ENCODE measurements at regions not wholly inside any gene's neighbourhood (a gene's known extent, or its start where the extent isn't known, plus 50 kb on each side); places are given as distances from the start of the nearest gene placed in this dataset.

DNA sequence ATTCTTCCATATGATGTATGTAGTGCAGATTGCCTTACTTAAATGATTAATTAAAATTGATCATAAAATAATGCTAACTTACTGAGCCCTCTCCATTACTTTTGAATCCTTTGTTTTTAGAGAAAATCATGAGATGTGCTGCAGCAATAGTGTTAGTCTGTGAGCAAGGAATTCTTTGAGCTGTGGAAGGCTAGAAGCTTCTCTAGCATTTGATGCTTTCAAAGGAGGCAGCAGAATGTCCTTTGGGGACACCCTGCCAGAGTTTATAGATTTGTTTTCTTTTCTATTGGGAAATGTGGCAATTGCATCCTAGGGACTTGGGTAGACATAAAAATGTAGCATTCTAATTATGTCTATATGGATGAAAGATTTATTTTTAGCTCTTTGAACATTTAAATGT lies 284.1 kb upstream of the SMIM30 start:
- H3K4me1 Mint-ChIP-seq (ENCODE audit: low read depth) = no peaks in the 10 kb centered on the region
- TF ChIP-seq, protein P1, sequence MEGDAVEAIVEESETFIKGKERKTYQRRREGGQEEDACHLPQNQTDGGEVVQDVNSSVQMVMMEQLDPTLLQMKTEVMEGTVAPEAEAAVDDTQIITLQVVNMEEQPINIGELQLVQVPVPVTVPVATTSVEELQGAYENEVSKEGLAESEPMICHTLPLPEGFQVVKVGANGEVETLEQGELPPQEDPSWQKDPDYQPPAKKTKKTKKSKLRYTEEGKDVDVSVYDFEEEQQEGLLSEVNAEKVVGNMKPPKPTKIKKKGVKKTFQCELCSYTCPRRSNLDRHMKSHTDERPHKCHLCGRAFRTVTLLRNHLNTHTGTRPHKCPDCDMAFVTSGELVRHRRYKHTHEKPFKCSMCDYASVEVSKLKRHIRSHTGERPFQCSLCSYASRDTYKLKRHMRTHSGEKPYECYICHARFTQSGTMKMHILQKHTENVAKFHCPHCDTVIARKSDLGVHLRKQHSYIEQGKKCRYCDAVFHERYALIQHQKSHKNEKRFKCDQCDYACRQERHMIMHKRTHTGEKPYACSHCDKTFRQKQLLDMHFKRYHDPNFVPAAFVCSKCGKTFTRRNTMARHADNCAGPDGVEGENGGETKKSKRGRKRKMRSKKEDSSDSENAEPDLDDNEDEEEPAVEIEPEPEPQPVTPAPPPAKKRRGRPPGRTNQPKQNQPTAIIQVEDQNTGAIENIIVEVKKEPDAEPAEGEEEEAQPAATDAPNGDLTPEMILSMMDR (IDR thresholded peaks at IDR 0.05; ENCODE audit: unreplicated experiment) = no peak
- H3K27me3 Mint-ChIP-seq = no peaks in the 10 kb centered on the region
- H3K9me3 Mint-ChIP-seq (ENCODE audit: low read depth) = no peaks in the 10 kb centered on the region
- DNase-seq (ENCODE audit: low spot score, unreplicated experiment) = no peak
- H3K4me3 Mint-ChIP-seq (ENCODE audit: low read depth) = no peak overlapping the region
- no peak overlapping the region for H3K27ac Mint-ChIP-seq
- no peaks in the 10 kb centered on the region for H3K36me3 Mint-ChIP-seq (ENCODE audit: insufficient read depth)

DNA sequence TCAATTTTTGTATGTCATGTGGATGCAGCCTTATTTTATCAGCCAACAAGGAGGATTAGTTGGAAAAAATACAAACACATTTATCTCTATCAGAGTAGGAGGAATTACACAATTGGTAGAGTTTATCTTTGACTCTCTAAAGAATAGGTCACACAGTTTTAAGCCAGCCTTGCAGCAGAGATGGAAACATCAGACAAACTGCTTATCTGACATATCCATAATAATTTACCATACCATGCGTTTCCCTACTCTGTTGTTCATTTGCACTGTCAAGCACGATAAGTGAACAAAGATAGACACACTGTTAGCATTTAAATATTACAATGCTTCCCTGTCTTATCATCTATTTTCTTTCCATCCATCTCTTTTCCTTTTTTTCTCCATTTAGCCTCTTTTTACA lies 283.7 kb upstream of the SMIM30 start:
- H3K4me3 Mint-ChIP-seq (ENCODE audit: low read depth) = no peak overlapping the region
- TF ChIP-seq, protein P1 (IDR thresholded peaks at IDR 0.05; ENCODE audit: unreplicated experiment) = no peak
- no peaks in the 10 kb centered on the region for H3K9me3 Mint-ChIP-seq (ENCODE audit: low read depth)
- no peak overlapping the region for H3K27ac Mint-ChIP-seq
- H3K4me1 Mint-ChIP-seq (ENCODE audit: low read depth) = no peaks in the 10 kb centered on the region
- no peaks in the 10 kb centered on the region for H3K27me3 Mint-ChIP-seq
- no peaks in the 10 kb centered on the region for H3K36me3 Mint-ChIP-seq (ENCODE audit: insufficient read depth)
- DNase-seq (ENCODE audit: low spot score, unreplicated experiment) = no peak

DNA sequence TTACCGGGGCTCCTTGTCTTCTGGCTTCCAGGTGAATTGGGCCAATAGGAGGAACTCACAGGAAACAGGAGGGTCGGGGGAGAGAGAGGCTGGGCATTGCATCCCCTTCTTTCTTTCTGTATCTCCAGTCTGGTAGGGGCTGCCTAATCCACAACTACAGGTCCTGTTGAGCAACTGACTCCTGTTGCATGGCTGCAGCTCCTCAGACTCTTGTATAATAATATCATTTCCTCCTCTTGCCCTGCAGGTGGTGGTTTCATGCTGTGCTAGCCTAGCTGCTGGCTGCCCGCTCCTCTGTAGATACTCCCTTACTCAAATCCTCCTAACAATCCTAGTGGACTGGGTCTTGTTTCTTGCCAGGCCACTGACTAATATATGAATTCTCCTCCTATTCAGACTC lies 276.5 kb upstream of the SMIM30 start:
- H3K9me3 Mint-ChIP-seq (ENCODE audit: low read depth) = peaks cover 6% of the 10 kb centered on the region
- H3K27ac Mint-ChIP-seq = no peak overlapping the region
- DNase-seq (ENCODE audit: low spot score, unreplicated experiment) = no peak

DNA sequence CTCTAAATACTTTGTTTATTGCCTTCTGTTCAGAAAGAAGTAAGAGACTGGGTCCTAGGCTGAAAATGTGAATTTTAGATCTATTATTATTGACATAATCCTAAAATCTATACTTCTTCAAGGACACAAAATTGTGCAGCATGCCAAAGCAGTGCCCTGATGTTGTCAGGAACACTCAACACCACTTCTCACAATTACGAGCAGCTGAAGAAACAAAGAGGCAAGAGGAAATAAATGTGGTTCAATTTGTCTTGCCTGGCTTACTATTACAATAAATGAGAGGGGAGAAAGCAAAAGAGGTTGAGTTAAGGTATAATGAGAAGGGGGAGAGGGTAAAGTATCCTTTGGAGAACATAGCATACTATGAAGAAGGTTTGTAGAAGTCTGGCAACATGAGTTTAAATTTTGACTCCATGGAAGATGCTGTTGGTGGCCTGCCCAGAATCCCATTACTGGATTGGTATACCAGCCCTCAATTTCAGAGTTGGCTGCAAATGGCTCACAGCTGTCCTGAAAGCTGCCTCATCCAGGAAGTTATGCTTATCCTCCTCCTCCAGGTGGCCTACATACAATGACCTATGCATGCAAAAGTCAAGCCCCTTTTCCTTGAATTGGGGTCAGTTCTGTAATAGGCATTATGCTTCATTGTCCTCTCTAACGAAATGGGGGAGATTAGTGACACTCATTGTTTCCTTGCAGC lies 274.6 kb upstream of the SMIM30 start:
- peaks cover 2% of the 10 kb centered on the region for H3K36me3 Mint-ChIP-seq (ENCODE audit: insufficient read depth)
- no peak overlapping the region for H3K4me3 Mint-ChIP-seq (ENCODE audit: low read depth)

More for the DNA sequence above, 276.5 kb upstream of the SMIM30 start:
- no peaks in the 10 kb centered on the region for H3K4me1 Mint-ChIP-seq (ENCODE audit: low read depth)
- no peak overlapping the region for H3K4me3 Mint-ChIP-seq (ENCODE audit: low read depth)
- TF ChIP-seq, protein P1 (IDR thresholded peaks at IDR 0.05; ENCODE audit: unreplicated experiment) = no peak
- no peaks in the 10 kb centered on the region for H3K36me3 Mint-ChIP-seq (ENCODE audit: insufficient read depth)
- H3K27me3 Mint-ChIP-seq = peaks cover 7% of the 10 kb centered on the region

DNA sequence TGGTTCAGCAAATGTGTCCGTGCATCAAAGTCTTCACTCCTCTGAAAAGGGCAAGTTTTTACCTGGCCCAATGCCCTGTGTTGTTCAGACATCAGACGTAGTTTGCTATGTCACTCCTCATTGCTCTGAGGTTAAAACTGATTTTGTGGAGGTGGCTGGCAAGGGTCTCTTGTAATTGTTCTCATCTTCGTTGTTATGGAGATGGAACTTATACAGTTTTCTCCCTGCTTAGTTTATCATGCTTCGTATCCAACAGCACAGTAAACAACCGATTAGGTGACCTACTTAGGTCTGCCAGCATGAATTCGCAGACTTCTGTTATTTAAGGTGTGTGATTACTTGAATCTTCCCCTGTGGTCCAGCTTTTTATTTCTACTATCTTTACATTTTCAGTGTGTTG lies 274.1 kb upstream of the SMIM30 start:
- H3K36me3 Mint-ChIP-seq (ENCODE audit: insufficient read depth) = peaks cover 2% of the 10 kb centered on the region
- peaks cover 7% of the 10 kb centered on the region for H3K27me3 Mint-ChIP-seq
- H3K27ac Mint-ChIP-seq = no peak overlapping the region
- peaks cover 19% of the 10 kb centered on the region for H3K9me3 Mint-ChIP-seq (ENCODE audit: low read depth)
- DNase-seq (ENCODE audit: low spot score, unreplicated experiment) = no peak
- TF ChIP-seq, protein P1 (IDR thresholded peaks at IDR 0.05; ENCODE audit: unreplicated experiment) = no peak
- H3K4me3 Mint-ChIP-seq (ENCODE audit: low read depth) = no peak overlapping the region
- H3K4me1 Mint-ChIP-seq (ENCODE audit: low read depth) = no peaks in the 10 kb centered on the region

More for the DNA sequence above, 274.6 kb upstream of the SMIM30 start:
- Mint-ChIP-seq H3K4me1 (ENCODE audit: low read depth) (no peaks in the 10 kb centered on the region), H3K9me3 (ENCODE audit: low read depth) (peaks cover 19% of the 10 kb centered on the region), H3K27ac (no peak overlapping the region), H3K27me3 (peaks cover 7% of the 10 kb centered on the region)
- DNase-seq (ENCODE audit: low spot score, unreplicated experiment) = no peak
- TF ChIP-seq, protein P1 (IDR thresholded peaks at IDR 0.05; ENCODE audit: unreplicated experiment) = no peak
